ENCODE measurements at regions not wholly inside any gene's neighbourhood (a gene's known extent, or its start where the extent isn't known, plus 50 kb on each side); places are given as distances from the start of the nearest gene placed in this dataset.

DNA sequence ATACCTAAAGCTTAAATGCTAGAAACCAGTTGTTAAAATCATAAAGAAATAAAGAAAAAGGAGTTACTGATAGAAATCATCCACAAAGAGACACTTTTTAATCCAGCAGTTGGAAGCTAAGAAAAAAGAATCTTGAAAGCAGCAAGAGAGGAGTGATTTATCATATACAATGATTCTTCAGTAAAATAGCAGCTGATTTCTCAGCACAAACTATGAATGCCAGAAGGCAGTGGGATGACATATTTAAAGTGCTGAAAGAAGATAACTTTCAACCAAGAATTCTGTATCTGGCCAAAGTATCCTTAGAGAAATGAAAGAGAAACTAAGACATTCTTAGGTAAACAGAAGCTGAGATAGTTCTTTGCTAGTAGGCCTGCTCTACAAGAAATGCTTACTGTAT, 366.0 kb downstream of the HTR1A start:
- Histone ChIP-seq H3K36me3 (ENCODE audit: control insufficient read depth in 5 of 5, insufficient read depth in 5 of 5, low read length in 5 of 5) (no peaks in the 10 kb centered on the region), H3K9ac (ENCODE audit: low read length in 5 of 5) (no peak overlapping the region), H3K27ac (ENCODE audit: low read depth, low read length) (no peak overlapping the region), H3K4me3 (ENCODE audit: low read depth in 1 of 5, low read length in 5 of 5) (no peak overlapping the region), H3K4me1 (ENCODE audit: control insufficient read depth in 5 of 5, insufficient read depth in 5 of 5, low read length in 5 of 5) (no peaks in the 10 kb centered on the region), H3K27me3 (ENCODE audit: control insufficient read depth in 5 of 5, insufficient read depth in 4 of 5, low read length in 5 of 5) (no peaks in the 10 kb centered on the region), H3K9me3 (ENCODE audit: control insufficient read depth in 5 of 5, low read length in 5 of 5) (peaks cover 0 to 17% (median 5%) of the 10 kb centered on the region in 5 donors)

DNA sequence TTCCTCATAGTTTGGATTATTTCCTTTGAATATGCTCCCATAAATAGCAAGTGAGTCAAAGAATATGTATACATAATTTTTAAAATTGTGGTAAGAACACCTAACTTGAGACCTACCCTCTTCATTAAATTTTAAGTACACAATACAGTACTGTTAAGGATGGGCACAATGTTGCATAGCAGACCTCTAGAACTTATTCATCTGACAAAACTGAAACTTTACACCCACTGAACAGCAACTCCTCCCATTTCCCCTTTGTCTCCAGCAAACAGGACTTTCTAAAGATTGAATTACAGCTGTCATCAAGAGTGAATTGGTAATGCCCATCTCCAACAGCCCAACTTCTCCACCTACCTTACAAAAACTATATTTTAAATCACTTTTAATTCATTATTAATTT, 388.9 kb downstream of the HTR1A start:
- H3K9me3 ChIP-seq (ENCODE audit: control insufficient read depth in 5 of 5, low read length in 5 of 5): no peaks in the 10 kb centered on the region
- no peak overlapping the region for H3K9ac ChIP-seq (ENCODE audit: low read length in 5 of 5)
- peaks cover 0 to 3% (median 0%) of the 10 kb centered on the region in 5 donors for H3K4me1 ChIP-seq (ENCODE audit: control insufficient read depth in 5 of 5, insufficient read depth in 5 of 5, low read length in 5 of 5)
- H3K4me3 ChIP-seq (ENCODE audit: low read depth in 1 of 5, low read length in 5 of 5): no peak overlapping the region
- no peaks in the 10 kb centered on the region for H3K27me3 ChIP-seq (ENCODE audit: control insufficient read depth in 5 of 5, insufficient read depth in 4 of 5, low read length in 5 of 5)
- H3K36me3 ChIP-seq (ENCODE audit: control insufficient read depth in 5 of 5, insufficient read depth in 5 of 5, low read length in 5 of 5): no peaks in the 10 kb centered on the region
- no peak overlapping the region for H3K27ac ChIP-seq (ENCODE audit: low read depth, low read length)

DNA sequence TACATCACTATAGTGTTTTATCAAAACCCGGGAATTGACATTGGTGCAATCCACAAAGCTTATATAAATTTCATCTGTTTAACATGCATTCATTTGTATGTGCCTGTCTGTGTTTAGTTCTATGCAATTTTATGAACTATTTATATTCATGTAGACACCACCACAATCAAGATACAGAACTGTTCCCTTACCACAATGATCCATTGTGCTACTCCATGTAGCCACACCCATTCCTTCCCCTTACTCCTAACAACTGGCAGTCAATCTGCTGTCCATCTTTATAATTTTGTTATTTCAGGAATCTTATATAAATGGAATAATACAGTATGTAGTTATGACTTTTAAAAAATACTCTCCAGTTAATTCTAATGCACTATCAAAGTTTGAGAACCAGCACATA, 389.5 kb downstream of the HTR1A start:
- no peak overlapping the region for H3K9ac ChIP-seq (ENCODE audit: low read length in 5 of 5)
- no peaks in the 10 kb centered on the region for H3K27me3 ChIP-seq (ENCODE audit: control insufficient read depth in 5 of 5, insufficient read depth in 4 of 5, low read length in 5 of 5)
- no peak overlapping the region for H3K27ac ChIP-seq (ENCODE audit: low read depth, low read length)
- no peaks in the 10 kb centered on the region for H3K9me3 ChIP-seq (ENCODE audit: control insufficient read depth in 5 of 5, low read length in 5 of 5)
- H3K4me3 ChIP-seq (ENCODE audit: low read depth in 1 of 5, low read length in 5 of 5): no peak overlapping the region
- peaks cover 0 to 3% (median 0%) of the 10 kb centered on the region in 5 donors for H3K4me1 ChIP-seq (ENCODE audit: control insufficient read depth in 5 of 5, insufficient read depth in 5 of 5, low read length in 5 of 5)
- H3K36me3 ChIP-seq (ENCODE audit: control insufficient read depth in 5 of 5, insufficient read depth in 5 of 5, low read length in 5 of 5): no peaks in the 10 kb centered on the region

DNA sequence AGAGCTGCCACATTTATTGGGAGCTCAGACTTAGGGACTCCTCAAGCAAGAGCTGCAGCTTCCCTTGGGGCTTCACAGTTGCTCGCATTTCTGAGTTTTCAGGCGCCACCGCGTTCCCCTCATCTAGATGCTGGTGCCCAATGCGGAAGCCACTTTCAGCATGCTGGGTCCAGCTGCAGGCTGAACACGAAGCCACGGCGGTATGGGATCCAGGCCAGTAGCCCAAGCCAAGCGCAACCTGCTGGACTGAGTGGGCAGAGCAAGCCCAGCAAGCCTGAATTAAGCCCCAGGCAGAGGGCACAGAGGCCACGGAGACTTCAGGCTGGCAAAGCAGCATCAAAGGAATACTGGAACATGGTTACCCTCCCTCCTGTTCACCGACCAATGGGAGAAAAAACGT, 391.5 kb downstream of the HTR1A start:
- peaks cover 0 to 3% (median 0%) of the 10 kb centered on the region in 5 donors for H3K4me1 ChIP-seq (ENCODE audit: control insufficient read depth in 5 of 5, insufficient read depth in 5 of 5, low read length in 5 of 5)
- no peak overlapping the region for H3K4me3 ChIP-seq (ENCODE audit: low read depth in 1 of 5, low read length in 5 of 5)
- H3K27me3 ChIP-seq (ENCODE audit: control insufficient read depth in 5 of 5, insufficient read depth in 4 of 5, low read length in 5 of 5): no peaks in the 10 kb centered on the region
- H3K9ac ChIP-seq (ENCODE audit: low read length in 5 of 5): no peak overlapping the region
- peaks cover 0 to 3% (median 0%) of the 10 kb centered on the region in 5 donors for H3K9me3 ChIP-seq (ENCODE audit: control insufficient read depth in 5 of 5, low read length in 5 of 5)
- H3K27ac ChIP-seq (ENCODE audit: low read depth, low read length): no peak overlapping the region
- H3K36me3 ChIP-seq (ENCODE audit: control insufficient read depth in 5 of 5, insufficient read depth in 5 of 5, low read length in 5 of 5): no peaks in the 10 kb centered on the region

DNA sequence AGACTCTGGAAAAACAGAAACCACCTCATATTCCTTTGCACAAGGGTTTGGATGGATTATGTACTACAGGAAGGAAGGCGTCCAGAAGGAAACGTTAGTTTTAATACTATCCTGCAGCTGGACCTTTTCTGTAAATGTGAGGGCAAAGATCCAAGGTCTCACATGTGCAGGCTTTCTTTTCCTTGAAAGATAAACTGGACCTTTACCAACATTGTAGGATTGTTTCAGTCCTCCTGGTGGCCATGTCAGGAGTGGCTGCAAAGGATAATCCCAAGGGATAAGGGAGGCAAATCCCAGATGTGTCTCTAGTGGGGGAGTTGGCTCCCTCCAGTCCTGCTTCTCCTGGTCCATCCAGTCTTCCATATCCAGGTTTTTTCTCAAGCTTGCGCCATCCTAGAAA, 397.5 kb downstream of the HTR1A start:
- Histone ChIP-seq H3K36me3 (ENCODE audit: control insufficient read depth in 5 of 5, insufficient read depth in 5 of 5, low read length in 5 of 5) (no peaks in the 10 kb centered on the region), H3K9ac (ENCODE audit: low read length in 5 of 5) (no peak overlapping the region), H3K27me3 (ENCODE audit: control insufficient read depth in 5 of 5, insufficient read depth in 4 of 5, low read length in 5 of 5) (no peaks in the 10 kb centered on the region), H3K4me3 (ENCODE audit: low read depth in 1 of 5, low read length in 5 of 5) (no peak overlapping the region), H3K27ac (ENCODE audit: low read depth, low read length) (no peak overlapping the region), H3K4me1 (ENCODE audit: control insufficient read depth in 5 of 5, insufficient read depth in 5 of 5, low read length in 5 of 5) (peaks cover 0 to 5% (median 0%) of the 10 kb centered on the region in 5 donors), H3K9me3 (ENCODE audit: control insufficient read depth in 5 of 5, low read length in 5 of 5) (peaks cover 0 to 22% (median 19%) of the 10 kb centered on the region in 5 donors)

DNA sequence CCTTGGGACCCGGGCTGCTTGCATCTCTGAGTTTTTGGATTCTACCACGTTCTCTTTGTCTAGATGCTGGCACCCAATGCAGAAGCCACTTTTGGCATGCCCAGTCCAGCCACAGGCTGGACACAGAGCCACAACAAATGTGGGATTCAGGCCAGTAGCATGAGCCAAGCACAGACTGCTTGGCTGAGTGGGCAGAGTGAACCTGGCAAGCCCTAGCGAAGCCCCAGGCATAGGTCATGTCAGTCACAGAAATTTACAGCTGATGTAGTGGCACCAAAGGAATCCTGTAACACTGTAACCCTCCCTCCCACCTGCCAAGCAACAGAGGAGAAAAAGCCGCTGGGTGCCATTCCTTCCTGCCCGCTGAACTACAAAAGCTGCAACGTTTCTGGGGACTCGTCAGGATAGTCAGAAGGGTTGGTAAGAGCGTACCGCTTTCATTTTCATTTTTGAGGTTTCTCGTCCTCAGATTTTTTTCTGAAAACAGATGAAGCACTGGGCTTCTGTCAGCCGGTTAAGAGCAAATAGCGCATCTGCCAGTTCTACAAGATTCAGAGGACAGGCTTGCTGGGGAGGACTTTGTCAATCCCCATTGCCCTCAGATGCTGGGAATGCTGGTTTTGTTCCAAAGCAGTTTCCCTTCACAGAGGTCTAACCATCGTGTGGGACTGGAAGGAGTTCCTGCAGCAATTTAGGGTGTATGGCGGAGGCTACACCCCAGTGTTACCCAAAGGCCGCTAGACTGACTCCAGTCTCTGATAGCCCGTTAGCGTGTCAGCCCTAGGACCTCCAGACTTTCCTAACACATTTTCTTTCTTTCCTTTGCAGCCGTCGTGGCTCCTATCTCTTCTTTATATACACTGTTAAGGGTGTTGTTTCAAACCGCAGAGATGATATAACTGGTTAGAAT, 399.0 kb downstream of the HTR1A start:
- no peaks in the 10 kb centered on the region for H3K36me3 ChIP-seq (ENCODE audit: control insufficient read depth in 5 of 5, insufficient read depth in 5 of 5, low read length in 5 of 5)
- no peak overlapping the region for H3K27ac ChIP-seq (ENCODE audit: low read depth, low read length)
- H3K9ac ChIP-seq (ENCODE audit: low read length in 5 of 5): no peak overlapping the region
- H3K27me3 ChIP-seq (ENCODE audit: control insufficient read depth in 5 of 5, insufficient read depth in 4 of 5, low read length in 5 of 5): no peaks in the 10 kb centered on the region
- H3K4me3 ChIP-seq (ENCODE audit: low read depth in 1 of 5, low read length in 5 of 5): peak overlapping the region in 1 of 5 donors; percentile 8
- peaks cover 0 to 5% (median 0%) of the 10 kb centered on the region in 5 donors for H3K4me1 ChIP-seq (ENCODE audit: control insufficient read depth in 5 of 5, insufficient read depth in 5 of 5, low read length in 5 of 5)
- H3K9me3 ChIP-seq (ENCODE audit: control insufficient read depth in 5 of 5, low read length in 5 of 5): peaks cover 0 to 22% (median 19%) of the 10 kb centered on the region in 5 donors

DNA sequence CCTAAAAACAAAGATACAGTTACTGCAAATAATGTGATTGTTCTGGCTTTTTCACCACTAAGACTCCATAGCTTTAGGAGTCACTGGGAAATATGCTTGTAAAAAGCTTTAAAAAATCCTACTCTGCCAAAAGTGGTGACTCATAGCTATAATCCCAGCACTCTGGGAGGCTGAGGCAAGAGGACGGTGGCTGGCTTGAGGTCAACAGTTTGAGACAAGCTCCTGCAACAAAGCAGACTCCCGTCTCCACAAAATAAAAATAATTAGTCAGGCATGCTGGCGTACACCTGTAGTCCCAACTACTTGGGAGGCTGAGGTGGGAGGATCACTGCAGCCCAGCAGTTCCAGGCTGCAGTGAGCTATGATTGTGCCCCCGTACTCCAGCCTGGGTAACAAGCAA, 406.4 kb downstream of the HTR1A start:
- peaks cover 0 to 9% (median 0%) of the 10 kb centered on the region in 5 donors for H3K4me1 ChIP-seq (ENCODE audit: control insufficient read depth in 5 of 5, insufficient read depth in 5 of 5, low read length in 5 of 5)
- no peak overlapping the region for H3K4me3 ChIP-seq (ENCODE audit: low read depth in 1 of 5, low read length in 5 of 5)
- no peak overlapping the region for H3K9ac ChIP-seq (ENCODE audit: low read length in 5 of 5)
- H3K27ac ChIP-seq (ENCODE audit: low read depth, low read length): no peak overlapping the region
- no peaks in the 10 kb centered on the region for H3K36me3 ChIP-seq (ENCODE audit: control insufficient read depth in 5 of 5, insufficient read depth in 5 of 5, low read length in 5 of 5)
- H3K9me3 ChIP-seq (ENCODE audit: control insufficient read depth in 5 of 5, low read length in 5 of 5): no peaks in the 10 kb centered on the region
- peaks cover 0 to 3% (median 0%) of the 10 kb centered on the region in 5 donors for H3K27me3 ChIP-seq (ENCODE audit: control insufficient read depth in 5 of 5, insufficient read depth in 4 of 5, low read length in 5 of 5)

DNA sequence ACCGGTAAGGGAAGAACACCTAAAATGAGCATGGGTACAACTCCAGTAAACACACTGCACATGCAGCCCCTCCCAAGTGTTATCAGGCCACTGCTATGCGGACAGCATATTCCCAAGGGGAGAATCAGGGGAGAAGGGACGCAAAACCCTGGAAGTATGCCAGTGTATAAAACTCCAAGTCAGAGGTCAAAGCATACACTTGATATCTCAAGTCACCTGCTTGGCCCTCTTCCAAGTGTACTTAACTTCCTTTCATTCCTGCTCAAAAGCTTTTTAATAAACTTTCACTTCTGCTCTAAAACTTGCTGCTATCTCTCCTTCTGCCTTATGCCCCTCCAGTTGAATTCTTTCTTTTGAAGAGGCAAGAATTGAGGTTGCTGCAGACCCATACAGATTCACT, 408.1 kb downstream of the HTR1A start:
- Histone ChIP-seq H3K4me3 (ENCODE audit: low read depth in 1 of 5, low read length in 5 of 5) (peak overlapping the region in 2 of 5 donors; percentile 10 to 28), H3K4me1 (ENCODE audit: control insufficient read depth in 5 of 5, insufficient read depth in 5 of 5, low read length in 5 of 5) (peaks cover 0 to 9% (median 0%) of the 10 kb centered on the region in 5 donors), H3K9me3 (ENCODE audit: control insufficient read depth in 5 of 5, low read length in 5 of 5) (no peaks in the 10 kb centered on the region), H3K36me3 (ENCODE audit: control insufficient read depth in 5 of 5, insufficient read depth in 5 of 5, low read length in 5 of 5) (no peaks in the 10 kb centered on the region), H3K9ac (ENCODE audit: low read length in 5 of 5) (no peak overlapping the region), H3K27me3 (ENCODE audit: control insufficient read depth in 5 of 5, insufficient read depth in 4 of 5, low read length in 5 of 5) (peaks cover 0 to 3% (median 0%) of the 10 kb centered on the region in 5 donors), H3K27ac (ENCODE audit: low read depth, low read length) (no peak overlapping the region)

DNA sequence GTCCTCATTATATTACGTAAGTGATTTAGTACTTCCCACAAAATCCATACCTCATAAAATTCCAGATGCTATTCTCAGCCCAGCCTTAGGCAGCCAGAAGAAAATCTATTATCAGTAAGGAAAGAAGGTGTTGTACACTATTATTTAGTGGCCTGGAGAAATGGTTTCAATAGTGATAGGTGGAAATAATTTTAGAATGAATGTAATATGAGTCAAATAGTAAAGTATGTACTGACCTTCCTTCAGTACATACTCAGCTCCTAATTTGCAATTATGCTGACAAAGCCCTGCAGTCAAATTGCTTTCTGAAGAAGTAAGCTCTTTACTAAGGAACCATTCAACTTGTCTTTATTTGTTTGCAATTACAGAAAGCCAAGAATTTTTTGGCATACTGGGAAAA, 409.2 kb downstream of the HTR1A start:
- Histone ChIP-seq H3K9ac (ENCODE audit: low read length in 5 of 5) (no peak overlapping the region), H3K27me3 (ENCODE audit: control insufficient read depth in 5 of 5, insufficient read depth in 4 of 5, low read length in 5 of 5) (peaks cover 0 to 3% (median 0%) of the 10 kb centered on the region in 5 donors), H3K4me3 (ENCODE audit: low read depth in 1 of 5, low read length in 5 of 5) (no peak overlapping the region), H3K27ac (ENCODE audit: low read depth, low read length) (no peak overlapping the region), H3K4me1 (ENCODE audit: control insufficient read depth in 5 of 5, insufficient read depth in 5 of 5, low read length in 5 of 5) (peaks cover 0 to 9% (median 0%) of the 10 kb centered on the region in 5 donors), H3K36me3 (ENCODE audit: control insufficient read depth in 5 of 5, insufficient read depth in 5 of 5, low read length in 5 of 5) (no peaks in the 10 kb centered on the region), H3K9me3 (ENCODE audit: control insufficient read depth in 5 of 5, low read length in 5 of 5) (no peaks in the 10 kb centered on the region)

DNA sequence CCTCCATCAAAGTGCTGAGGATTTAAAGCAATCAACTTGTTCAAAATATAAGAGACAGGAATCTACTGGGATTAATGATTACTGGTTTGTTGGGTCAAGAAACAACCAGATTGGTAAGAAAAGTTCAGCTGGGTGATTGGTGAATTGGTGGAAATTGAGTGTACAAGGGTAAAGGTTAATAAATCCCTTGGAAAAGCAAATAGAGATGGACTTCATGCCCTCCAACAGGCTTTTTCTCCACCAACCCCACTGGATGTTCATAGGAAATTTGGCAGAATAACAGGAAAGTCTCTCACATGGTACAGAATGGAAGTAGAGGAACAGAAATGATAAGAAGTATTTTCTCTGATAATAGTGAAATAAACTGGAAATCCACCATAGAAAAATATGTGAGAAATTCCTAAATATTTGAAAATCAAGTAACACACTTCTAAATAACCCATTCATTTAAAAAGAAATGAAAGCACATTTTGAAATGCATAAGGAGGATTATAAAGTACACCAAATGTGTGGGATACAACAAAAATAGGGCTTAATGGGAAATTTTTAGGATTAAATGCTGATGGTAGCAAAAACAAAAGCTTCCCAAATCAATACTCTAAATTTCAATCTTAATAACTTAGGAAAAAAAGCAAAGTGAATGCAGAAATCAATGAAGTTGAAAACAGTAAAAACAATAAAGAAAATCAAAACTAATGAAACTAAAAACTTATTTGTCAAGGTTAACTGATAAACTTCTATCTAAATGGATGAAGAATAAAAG, 426.2 kb downstream of the HTR1A start:
- Histone ChIP-seq H3K36me3 (ENCODE audit: control insufficient read depth in 5 of 5, insufficient read depth in 5 of 5, low read length in 5 of 5) (no peaks in the 10 kb centered on the region), H3K27me3 (ENCODE audit: control insufficient read depth in 5 of 5, insufficient read depth in 4 of 5, low read length in 5 of 5) (no peaks in the 10 kb centered on the region), H3K9me3 (ENCODE audit: control insufficient read depth in 5 of 5, low read length in 5 of 5) (no peaks in the 10 kb centered on the region), H3K9ac (ENCODE audit: low read length in 5 of 5) (no peak overlapping the region), H3K4me3 (ENCODE audit: low read depth in 1 of 5, low read length in 5 of 5) (no peak overlapping the region), H3K27ac (ENCODE audit: low read depth, low read length) (no peak overlapping the region), H3K4me1 (ENCODE audit: control insufficient read depth in 5 of 5, insufficient read depth in 5 of 5, low read length in 5 of 5) (no peaks in the 10 kb centered on the region)
